ENCODE measurements at regions not wholly inside any gene's neighbourhood (a gene's known extent, or its start where the extent isn't known, plus 50 kb on each side); places are given as distances from the start of the nearest gene placed in this dataset.

DNA sequence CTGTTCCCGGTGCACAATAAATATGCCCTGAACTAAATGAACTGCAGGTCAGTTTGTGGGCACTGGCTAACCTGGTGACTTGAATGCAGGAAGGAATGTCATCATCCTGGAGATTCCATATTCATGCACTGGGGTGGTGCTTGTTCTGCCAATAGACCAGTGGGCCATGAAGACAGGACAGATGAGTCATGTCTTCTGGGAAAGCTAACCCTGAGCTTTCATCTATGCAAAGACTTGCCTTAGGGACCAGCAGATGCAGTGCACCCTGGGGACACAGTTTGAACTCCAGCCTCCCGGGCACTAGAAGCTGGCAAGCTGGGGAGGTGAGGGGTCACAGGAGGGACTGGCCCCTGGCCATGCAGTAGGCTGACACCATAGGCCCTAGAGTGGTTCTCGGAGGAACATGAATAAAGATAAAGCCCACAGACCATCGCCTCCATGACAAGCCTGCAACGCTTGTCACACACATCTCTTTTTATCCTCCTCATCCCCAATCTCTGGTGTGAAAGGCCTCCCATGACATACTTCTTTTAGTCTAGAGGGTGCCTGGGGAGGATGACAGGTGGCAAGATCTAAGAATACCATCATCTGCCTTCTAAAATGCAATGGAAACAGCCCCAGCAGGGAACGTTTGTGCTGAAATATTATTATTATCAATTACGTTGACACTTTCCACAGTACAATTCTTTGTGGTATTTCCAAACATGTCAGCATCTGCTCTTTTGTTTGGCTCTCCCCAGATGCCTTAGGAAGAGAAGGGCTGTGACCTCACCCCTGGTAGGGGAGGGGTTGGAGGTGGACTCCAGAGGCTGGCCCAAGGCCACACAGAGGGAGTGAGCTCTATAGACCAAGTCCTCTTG, 267.4 kb upstream of the RAB6C start:
- DNase-seq, result no peak

DNA sequence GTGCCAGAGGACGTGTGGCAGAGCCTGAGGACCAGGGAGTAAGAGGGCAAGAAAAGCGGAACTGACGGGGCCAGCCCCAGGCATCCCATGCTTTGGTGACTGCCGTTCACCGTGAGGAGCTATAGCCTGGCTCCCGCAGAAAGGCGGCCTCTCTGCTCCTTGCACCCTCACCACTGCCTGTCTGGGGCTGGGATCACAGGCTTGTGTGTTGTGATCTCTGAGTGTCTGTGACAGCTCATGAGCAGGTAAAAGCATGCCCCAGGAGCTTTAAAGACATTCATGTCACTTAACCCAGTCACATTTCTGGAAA, 266.8 kb upstream of the RAB6C start:
- DNase-seq, result no peak

DNA sequence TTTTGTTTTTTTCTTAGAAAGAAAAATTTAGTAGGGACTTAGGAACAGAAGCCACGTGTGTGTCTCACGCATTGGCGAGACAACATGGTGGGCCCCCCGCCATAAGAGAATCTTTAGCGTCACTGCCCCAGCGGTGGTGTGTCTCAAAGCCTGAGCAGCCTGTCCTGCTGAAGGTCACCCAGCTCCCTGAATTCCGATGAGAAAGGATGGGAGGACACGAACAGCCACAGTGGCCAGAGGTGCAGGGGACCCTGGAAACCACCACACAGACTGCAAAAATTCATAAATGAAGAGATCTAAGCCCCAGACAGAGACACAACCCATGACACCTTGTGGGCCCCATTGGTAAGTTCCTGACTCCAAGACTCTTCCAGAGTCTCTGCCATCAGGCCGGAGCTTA, 266.1 kb upstream of the RAB6C start:
- no peak for DNase-seq

DNA sequence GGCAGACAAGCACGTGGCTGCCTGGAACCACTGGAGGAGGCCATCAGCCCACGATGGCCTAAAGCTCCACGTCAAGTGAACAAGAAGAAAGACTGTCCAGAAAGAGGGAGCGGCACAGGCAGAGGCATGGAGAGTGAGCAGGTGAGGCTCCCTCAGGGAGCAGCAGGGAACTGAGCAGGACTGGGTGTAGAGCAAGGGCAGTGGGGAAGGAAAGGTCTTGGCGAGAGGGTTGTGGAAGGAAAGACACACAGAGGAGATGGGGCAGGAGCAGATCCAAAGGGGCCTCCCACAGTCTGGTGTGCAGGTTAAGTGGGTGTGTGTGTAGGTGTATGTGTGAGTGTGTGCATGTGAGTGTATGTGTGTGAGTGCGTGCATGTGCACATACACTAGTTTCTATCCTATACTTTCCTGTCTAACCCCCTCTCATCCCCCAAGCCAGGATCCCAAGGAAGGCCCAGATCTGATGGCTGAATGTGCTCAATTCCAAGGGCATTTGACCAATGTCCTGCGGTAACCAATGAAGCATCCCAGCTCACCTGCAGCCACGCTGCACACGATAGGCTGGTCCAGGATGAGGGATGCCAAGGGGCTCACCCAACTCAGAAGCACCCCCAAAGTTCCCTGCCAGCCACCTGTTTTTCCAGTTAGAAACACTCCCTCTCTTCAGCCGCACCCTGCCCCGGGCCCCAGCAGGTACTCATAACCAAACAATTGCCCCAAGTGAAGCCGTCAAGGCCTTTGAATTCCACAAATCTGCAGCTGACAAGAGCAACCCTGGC, 262.5 kb upstream of the RAB6C start:
- DNase-seq, result no peak

DNA sequence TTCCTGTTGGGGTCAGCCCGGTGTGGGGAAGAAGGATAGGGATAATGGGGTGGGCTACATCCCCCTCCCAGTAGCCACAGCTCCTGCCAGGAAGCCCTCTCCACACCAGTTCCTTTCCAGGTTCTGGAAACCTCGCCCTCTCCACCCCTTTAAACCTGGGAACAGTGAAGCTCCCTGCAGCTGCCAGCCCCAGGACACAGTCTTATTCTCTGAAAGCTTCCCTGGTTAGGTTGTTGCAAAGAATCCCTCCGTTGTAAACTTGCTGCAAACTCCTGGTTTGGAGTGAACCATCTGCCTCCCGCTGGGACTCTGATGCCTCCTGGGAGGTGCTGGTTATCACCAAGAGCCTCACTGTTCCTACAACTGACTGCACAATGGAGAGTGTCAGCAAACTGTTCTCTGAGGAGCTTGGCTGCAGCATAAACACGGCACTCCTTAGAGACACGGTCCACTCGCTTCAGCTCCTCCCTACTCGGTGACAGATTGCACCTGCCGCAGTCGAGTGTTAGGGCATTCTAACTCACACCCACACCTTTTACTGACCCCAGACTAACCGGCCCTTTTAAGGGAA, 261.8 kb upstream of the RAB6C start:
- no peak for DNase-seq

DNA sequence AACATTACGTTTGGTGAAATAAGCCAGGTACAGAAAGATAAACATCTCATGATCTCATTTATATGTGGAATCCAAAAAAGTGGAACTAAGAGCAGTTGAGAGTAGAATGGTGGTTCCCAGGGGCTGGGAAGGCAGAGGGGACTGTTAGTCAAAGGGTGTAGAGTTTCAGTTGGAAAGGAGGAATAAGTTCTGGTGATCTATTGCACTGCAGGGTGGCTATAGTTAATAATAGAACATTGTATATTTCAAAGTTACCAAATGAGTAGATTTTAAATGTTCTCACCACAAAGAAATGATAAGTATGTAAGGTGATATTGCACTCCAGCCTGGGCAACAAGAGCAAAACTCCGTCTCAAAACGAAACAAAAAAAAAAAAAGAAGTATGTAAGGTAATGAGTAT, 260.1 kb upstream of the RAB6C start:
- DNase-seq, result no peak

DNA sequence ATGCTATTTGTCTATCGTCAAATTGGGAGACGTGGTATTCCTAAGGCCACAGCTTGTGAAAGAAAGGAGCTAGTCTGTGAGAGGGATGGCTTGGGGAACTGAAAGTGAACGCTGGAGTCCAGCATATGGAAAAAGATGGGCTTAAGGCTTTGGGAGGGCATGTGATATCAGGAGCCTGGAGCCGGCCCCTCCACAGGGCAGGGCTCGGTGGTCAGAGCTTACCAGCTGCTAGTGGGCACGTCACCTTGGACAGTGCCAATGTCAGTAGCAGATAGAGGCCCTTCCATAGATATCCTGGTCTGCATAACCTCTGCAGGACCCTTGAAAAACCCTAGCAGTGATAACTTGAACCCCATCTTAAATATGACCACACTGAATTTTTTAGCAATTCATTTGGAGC, 259.1 kb upstream of the RAB6C start:
- DNase-seq, result no peak

DNA sequence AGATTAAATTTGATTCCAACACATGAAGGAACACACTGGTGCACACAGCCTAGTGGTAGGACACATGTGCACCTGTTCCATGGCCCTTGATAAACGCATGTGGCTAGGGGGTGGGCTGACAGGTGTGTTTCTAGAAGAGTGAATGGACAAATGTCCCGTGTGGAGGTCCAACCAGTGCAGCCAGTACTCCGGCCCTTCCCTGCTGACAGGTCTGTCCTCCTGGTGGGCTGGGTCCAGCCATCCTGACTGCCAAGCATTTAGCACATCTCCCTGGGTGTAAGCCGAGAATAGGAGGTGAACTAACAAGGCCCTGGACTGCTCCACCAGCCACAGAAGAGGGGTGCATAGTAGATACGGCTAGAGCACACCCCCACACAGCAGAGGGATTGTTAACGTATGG, 258.7 kb upstream of the RAB6C start:
- no peak for DNase-seq

DNA sequence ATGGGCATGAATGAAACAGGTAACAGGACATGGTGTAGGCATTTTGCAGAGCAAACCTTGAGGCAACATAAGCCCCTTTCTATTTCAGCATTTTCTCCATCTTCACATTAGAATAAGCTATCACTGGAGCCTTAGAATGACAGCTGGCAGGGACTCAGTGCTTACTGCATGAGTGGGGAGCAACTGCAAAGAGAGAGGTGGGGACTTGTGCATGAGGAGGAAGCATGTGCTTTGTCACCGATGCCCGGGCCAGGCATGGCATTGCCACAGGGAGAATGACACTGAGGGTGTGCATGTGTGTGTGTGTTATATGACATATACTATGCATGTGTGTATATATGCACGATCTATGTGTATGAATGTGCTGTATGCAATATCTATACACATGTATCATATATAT, 258.2 kb upstream of the RAB6C start:
- no peak for DNase-seq

DNA sequence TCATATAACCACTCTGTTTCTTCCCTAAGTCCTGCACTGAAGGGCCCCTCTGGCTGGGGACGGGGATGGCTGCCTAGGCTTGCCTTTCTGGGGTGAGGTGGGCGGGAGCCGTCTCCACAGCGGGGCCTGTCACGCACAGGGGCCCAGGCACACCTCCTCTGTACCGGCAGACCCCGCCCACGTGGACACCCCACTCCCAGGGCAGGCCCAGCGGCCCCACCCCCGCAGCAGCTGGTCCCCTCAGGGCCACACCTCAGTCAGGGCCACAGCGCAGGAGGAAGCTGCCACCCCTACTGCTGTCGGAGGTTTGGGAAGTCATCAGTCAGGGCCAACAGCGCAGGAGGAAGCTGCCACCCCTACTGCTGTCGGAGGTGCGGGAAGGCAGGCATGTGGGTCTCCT, 257.6 kb upstream of the RAB6C start:
- no peak for DNase-seq

DNA sequence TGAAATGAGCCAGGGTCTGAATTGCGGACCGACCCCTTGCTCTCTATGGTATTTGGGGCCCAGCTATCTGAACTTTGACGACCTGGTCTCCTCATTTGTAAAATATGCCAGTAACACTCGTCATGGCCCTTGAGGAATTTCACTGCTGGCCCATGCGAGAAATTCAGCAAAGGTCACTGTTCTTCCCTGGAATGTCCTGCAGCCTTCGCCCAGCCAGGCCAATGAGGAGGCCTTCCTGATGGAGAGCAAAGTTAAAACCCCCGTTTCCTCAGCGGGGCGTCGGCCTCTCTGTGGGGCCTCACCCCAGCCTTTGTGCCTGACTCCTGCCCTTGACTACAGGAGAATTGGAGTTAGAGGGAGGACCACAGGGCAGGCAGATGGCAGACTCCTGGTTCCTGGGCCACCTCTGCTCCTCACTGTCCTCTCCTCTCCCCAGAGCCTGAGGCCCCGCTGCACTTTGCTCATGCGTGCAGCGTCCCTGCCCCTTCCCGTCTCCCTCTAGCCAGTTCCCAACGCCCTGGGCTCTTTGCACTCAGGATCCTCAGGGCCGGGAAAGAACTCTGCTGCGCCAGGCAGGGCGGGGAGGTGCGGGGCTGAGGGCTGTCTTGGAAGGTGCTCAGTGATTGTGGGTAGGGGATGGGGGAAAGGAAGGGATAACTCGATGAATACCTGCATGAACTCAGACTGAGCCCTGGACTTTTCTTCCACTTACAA, 257.0 kb upstream of the RAB6C start:
- DNase-seq, result no peak

DNA sequence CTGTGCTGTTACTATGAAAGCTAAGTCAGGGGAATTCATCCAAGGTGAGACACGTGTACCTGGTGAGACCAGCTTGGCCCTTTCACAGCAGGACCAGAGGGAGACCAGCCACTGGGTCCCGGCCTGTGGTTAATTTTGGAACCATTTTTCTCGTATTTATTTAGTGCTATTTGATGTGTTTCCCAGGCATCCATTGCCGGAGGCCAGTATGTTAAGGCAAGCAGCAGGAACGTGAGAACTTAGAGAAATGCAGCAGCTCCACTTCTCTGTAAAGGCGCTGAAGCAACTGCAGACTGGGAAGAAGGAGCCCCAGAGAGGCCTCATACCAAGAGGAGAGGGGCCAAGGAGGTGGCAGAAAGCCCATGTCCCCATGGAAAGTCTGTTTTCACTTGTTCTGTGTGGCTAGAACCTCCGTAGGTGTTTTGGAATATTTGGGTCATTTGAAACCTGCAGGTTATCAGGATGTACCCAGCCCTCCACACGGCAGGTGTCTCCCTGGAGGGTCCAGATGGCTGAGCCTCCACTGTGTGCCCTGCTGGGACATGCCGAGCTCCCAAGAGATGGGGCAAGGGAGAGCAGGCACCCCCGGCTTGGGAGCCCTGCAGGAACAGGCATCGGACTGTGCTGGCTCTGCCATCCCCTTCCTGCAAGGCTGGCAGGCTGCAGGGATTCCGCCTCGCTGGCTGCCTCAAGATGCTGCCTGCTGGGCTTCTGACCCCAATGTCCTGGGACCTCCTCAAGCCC, 256.0 kb upstream of the RAB6C start:
- DNase-seq, result no peak

DNA sequence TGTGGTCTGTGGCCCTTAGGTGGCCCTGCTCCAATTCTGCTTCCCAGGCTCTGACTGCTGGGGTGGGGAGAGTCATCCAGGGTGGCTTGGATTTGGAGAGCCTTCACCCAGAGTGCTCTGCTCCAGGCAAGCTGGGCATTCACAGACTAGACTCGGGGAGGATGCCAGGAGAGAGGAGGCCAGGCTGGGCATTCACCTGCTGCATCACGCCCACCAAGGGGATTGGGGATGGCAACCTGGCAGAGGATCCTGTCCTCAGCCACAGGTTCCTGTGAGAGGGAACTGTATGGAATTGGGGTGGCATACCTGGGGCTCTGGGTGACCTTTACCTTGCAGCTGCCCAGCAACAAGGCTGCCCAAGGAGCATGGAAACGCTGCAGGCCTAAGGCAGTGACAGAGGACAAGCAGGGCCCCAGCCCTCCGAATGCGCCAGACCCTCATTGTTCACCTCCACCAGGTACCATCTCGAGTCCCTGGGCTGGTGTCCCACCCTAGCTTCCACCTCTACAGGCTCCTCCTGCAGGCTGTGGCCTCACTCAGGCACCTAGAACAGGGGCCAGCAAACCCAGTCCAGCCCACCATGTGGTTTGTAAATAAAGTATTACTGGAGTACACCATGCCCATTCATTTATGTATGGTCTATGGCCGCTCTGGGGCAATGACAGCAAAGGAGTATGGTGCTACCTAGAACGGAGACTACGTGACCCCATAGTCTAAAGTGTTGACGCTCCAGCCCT, 255.3 kb upstream of the RAB6C start:
- DNase-seq, result no peak

DNA sequence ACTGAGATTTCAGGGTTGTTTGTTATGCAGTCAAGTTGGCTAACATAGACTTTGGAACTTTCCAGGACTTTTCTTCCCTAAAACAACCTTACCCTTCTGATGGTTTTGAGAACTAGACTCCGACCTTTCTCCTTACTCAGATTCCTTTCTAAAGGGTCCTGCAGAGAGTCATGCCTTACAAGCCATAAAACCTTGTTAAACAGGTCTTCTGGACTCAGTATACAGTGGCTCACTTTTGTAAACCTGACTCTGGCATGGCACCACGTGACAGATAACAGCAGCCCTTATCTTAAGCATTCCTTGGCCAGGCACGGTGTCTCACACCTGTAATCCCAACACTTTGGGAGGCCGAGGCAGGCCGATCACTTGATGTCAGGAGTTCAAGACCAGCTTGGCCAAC, 253.2 kb upstream of the RAB6C start:
- no peak for DNase-seq

DNA sequence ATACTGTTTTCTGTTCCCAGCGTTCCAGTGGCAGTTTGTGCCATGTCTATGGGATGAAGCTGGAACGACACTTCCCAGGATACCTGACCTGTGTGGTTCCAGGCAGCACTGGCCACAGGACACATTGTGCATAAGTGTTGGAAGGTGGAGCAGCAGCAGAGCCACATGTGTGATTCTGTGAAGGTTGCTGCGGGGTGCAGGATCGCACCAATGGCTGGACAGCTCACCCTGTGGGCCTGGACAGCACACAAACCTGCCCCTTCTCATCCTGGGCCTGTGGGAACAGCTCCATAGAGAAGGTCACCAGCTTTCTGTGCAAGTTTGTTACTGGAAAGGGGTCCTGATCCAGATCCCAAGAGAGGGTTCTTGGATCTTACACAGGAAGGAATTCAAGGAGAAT, 252.2 kb upstream of the RAB6C start:
- no peak for DNase-seq

DNA sequence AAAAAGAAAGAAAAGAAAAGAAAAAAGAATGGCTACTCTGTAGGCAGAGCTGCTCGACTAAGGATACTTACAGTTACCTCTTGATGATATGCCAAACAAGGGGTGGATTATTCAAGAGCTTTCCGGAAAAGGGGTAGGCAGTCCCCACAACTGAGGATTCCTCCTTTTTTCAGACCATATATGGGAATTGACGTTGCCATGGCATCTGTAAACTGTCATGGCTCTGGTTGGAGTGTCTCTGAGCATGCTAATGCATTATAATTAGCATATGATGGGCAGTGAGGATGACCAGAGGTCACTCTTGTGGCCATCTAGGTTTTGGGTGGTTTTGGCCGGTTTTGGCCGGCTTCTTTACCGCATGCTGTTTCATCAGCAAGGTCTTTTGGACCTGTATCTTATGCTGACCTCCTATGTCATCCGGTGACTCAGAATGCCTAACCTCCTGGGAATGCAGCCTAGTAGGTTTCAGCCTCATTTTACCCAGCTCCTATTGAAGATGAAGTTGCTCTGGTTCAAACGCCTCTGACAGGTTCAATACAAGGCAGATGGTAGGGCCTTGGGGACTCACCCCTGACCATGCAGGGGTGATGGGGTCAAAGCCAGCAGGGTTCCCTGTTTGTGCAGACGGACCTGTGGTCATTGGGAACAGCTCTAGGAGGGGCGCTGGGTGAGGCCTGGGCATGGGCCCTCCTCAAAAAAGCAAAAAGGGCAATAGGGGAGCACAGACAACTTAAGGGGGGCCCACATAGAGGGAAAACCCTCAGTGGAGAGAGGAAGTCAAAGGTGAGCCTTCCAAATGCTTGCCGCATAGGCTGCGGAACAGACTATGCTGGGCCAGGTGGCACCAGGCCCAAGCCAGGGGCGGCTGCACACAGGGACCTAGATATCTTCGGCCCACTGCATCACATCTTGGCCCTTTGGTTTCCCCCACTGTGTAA, 251.2 kb upstream of the RAB6C start:
- no peak for DNase-seq

DNA sequence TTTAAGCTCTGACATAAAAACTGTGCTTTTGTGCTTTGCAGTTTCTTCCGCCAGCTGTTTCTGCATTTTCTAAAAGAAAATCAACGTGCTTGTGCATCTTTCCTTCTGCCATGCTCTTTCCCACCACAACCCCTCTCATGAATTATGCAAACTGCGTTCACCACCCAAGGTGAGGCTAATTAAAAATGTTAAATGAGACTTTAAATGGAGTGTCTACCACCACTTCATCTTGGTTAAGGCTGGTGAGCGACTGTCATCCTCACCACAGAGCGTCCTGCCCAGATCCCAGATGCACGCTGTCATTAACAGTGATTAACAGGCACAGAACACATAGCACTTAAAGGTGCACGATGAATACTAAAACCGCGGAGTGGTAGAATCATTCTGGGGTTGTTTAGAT, 250.5 kb upstream of the RAB6C start:
- DNase-seq, result no peak

DNA sequence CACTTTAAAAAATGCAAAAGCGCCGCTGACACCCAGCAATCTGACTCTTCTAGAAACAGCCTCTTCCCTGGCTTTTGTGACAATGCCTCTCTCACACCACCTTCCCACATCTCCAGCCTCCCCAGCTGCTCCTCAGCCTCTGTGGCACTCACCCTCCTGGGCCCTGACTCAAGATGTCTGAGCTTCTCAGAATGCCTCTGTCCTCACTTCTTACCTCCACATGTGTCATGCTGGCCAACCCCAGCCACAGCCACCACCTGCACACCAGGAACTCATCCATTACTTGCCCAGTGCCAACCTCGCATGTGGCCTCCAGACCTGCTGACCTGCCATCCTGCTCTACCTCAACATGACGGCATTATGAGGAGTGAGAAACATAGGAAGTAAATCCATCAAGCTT, 249.8 kb upstream of the RAB6C start:
- DNase-seq, result no peak

DNA sequence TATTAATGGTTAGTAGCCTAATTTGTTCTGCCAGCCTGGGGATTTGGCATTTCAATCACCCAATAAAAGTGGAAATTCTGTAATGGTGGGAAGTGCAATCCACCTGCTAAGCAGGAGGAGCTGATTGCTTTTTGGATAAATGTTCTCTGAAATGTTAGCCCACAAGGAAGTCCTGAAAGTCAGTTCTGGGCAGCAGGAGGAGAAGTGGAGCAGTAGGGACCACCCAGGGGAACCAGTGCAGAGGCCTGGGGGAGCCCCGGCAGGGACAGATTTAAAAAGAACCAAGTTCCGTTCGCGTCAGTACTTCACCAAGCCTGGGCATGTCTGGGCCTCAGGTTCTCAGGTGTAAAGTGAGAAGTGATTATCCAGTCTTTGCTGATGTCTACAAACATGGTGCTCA, 248.5 kb upstream of the RAB6C start:
- no peak for DNase-seq

DNA sequence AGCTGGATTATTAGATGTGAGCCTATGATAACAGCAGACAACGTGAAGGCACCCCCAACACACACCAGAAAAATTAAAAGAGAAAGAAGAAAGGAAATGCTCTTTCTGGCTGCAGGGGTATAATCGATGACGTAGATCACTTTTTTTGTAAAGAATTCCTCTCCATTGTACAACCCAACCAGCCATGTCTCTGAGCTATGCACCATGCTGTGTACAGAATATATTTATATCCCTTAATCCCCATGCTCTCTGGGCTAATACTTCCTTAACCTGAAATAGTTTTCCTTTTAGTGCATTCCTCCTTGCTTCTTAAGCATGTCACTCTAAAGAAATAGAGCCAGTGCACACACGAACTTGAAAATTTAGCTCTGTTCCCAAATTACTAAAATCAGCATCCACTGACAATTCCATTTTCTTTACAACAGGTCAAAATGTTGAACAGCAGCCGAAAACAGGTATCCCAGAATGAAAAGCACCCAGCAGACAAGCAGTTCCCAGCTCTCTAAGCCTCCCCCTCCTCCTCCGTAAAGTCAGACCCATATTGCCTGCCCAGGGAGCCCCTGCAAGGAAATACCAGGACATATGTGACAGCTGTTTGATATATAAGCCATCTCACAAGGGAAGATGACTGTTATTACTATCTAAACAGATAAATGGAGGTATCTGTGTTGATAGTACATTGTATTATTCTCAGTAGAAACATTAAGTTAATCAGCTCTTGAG, 247.4 kb upstream of the RAB6C start:
- DNase-seq, result no peak
